Rectal smooth muscle tissue (tissue), 1 donor: ENCODE measurements at regions not wholly inside any gene's neighbourhood (a gene's known extent, or its start where the extent isn't known, plus 50 kb on each side); places are given as distances from the start of the nearest gene placed in this dataset.
A peak's percentile ranks its signal among the peaks of the same experiment; 100 is the strongest.

Experiments used
- H3K27ac ChIP-seq: one replicate; pipeline ENCODE4 v1.7.0; 2013; ENCODE audit warnings: low read depth, low read length, inconsistent platforms
- H3K27me3 ChIP-seq: one replicate; pipeline ENCODE4 v1.7.0; 2013; ENCODE audit warnings: low read length; ENCODE audit not compliant: control insufficient read depth, insufficient read depth
- H3K36me3 ChIP-seq: one replicate; pipeline ENCODE4 v1.7.0; 2013; ENCODE audit warnings: low read length; ENCODE audit not compliant: control insufficient read depth, insufficient read depth
- H3K4me1 ChIP-seq: one replicate; pipeline ENCODE4 v1.7.0; 2013; ENCODE audit warnings: low read length; ENCODE audit not compliant: control insufficient read depth, insufficient read depth
- H3K4me3 ChIP-seq: one replicate; pipeline ENCODE4 v1.7.0; 2013; ENCODE audit warnings: low read length
- H3K9ac ChIP-seq: one replicate; pipeline ENCODE4 v1.7.0; 2013; ENCODE audit warnings: low read length

DNA sequence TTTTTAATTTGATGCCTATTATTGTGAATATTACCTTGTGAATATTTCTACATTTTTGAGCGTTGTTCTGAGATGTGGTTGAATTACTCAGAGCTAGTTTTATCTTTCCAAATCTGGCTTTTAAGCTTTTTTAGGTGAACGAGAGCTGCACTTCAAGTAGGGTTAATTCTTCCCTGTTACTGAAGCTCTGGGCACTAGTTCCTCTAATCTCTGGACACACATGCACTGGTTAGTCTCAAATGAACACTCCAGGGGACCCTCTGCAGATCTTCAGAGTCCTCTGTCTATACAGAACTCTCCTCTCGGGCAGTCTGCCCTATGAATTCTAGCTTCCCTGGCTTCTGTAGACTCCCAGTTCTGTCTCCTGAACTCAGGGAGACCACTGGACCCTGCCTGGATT, 237.5 kb upstream of the TBC1D5 start:
- Histone ChIP-seq H3K27me3 (no peaks in the 10 kb centered on the region), H3K4me3 (no peak overlapping the region), H3K36me3 (no peaks in the 10 kb centered on the region), H3K27ac (peak overlapping the region; percentile 27), H3K9ac (no peak overlapping the region), H3K4me1 (peaks cover 2% of the 10 kb centered on the region)

DNA sequence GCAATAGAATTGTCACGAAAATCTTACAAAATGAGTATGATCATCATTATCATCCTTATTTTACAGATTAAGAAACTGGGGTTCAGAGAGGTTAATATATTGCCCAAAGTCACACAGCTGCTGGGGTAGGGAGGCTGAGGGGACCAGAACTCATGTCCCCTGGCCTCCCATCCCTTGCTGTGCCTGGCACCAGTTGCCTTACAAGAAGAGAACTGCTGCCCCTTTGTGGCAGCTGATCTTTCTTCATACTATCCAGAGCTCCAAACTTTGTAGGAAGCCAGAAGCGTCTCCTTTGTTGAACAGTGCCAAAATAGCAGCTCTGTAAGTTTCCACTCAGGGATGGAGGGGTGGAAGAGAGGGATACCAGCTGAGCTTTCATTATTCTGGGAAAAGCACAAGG, 236.8 kb upstream of the TBC1D5 start:
- no peak overlapping the region for H3K4me3 ChIP-seq
- H3K4me1 ChIP-seq, result peaks cover 2% of the 10 kb centered on the region
- no peak overlapping the region for H3K9ac ChIP-seq
- H3K27ac ChIP-seq, result no peak overlapping the region
- H3K36me3 ChIP-seq, result no peaks in the 10 kb centered on the region
- no peaks in the 10 kb centered on the region for H3K27me3 ChIP-seq

DNA sequence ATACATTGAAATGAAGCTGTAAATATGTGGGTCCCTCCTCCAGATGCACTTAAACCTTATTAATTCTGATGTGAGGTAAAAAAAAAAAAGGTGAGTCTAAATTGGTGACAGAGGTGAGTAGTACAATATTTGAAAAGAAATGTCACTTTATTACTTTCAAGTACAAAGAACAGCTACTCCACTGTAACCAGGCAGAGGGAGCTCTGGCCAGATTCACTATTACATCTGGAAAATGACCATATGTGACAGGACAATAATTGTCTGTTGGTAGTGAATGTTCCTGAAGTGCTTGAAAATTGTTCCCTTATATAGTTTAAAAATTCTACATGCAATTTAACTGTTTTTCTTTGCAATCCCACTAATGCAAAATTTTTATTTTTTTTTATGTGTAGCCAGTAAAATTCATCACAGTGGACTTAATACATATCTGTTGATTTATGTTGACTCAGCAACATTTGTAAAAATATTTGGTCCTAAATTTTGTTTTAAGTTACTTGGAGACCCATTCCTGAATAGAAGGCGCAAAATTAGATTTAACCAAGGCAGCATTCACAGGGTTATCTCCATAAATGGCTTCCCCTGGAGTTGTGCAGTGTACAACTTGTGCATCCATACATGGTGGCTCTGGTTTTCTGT, 231.9 kb upstream of the TBC1D5 start:
- Histone ChIP-seq H3K4me1 (no peaks in the 10 kb centered on the region), H3K36me3 (no peaks in the 10 kb centered on the region), H3K27ac (no peak overlapping the region), H3K27me3 (no peaks in the 10 kb centered on the region), H3K4me3 (no peak overlapping the region), H3K9ac (no peak overlapping the region)

DNA sequence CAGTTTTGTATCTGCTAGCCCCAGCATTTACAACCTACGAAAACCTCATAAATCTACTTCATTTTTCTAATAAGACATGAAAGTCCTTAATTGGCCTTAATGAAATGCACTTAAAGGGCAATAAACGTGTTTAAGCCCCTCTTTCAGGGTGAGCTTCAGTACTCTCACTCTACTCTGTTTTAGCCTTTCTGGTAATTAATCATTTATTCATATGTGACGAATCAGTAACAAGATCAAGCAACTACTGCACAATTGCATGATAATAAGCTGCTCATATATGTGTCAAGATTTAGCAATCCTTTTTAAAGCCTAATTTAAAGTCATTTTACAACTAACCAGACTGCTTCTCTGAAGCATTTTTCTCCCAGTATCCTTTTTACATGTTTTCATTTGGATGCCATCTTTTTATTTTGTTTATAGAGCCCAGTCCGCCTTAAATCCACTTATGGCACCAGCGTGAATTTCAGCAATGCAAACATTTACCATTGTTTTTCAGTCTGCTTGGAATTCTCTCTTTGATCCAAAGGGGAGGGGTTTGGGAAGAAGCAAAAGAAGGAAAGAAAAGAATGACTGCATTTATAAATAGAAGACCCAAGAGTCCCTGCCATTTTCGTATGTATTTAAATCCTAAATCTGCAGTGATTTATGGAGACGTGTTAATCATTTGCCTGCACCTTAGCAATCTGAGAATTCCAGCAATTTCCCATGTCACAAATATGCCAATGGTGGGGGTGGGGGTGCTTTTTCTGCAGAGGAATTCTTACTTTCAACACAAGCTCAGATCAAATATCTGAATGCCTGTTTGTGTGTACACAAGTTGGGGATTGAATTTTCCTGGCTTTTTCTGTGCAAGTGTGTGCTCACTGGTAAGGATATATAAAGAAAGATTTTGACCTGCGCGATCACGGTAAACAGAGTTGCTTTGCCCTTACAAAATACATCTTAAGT, 230.8 kb upstream of the TBC1D5 start:
- H3K4me3 ChIP-seq, result no peak overlapping the region
- H3K27ac ChIP-seq, result no peak overlapping the region
- H3K9ac ChIP-seq, result no peak overlapping the region
- H3K27me3 ChIP-seq, result no peaks in the 10 kb centered on the region
- no peaks in the 10 kb centered on the region for H3K4me1 ChIP-seq
- no peaks in the 10 kb centered on the region for H3K36me3 ChIP-seq

DNA sequence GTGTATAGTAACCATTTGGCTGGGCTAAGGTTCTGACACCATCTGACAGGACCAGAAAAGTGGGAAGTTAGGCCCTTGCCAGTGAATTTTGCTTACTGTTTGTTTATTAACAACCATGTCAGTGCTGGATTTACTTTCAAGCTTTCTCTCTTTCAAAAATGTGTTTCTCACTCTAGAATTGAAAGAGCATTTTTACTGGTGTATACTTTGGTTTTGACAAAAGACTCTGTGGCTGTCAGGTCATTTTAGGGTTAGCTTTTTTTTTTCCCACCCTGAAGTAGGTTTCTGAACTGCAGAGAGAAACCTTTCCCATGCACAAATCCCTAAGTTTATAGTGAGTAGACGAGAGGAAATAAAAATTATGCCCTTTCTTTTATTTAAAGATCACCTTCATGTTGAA, 230.0 kb upstream of the TBC1D5 start:
- no peaks in the 10 kb centered on the region for H3K27me3 ChIP-seq
- no peak overlapping the region for H3K9ac ChIP-seq
- H3K4me1 ChIP-seq, result no peaks in the 10 kb centered on the region
- no peak overlapping the region for H3K4me3 ChIP-seq
- no peak overlapping the region for H3K27ac ChIP-seq
- H3K36me3 ChIP-seq, result no peaks in the 10 kb centered on the region

DNA sequence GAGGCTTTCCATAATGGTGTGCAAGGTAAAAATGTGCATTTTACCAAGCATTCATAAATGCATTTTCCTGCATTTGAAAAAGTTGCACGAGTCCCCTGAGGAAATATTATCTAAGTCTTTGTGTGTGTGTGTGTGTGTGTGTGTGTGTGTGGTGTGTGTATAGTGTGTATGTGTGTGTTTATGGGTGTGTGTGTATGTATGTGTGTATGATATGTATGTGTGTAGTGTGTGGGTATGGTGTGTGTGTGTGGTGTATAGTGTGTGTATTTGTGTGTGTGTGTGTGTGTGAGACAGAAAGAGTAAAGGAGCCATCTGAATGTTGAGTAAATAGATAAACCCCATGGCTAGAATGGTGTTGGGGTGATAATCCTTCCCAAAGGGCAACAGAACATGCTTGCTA, 229.6 kb upstream of the TBC1D5 start:
- Histone ChIP-seq H3K36me3 (no peaks in the 10 kb centered on the region), H3K27ac (no peak overlapping the region)

DNA sequence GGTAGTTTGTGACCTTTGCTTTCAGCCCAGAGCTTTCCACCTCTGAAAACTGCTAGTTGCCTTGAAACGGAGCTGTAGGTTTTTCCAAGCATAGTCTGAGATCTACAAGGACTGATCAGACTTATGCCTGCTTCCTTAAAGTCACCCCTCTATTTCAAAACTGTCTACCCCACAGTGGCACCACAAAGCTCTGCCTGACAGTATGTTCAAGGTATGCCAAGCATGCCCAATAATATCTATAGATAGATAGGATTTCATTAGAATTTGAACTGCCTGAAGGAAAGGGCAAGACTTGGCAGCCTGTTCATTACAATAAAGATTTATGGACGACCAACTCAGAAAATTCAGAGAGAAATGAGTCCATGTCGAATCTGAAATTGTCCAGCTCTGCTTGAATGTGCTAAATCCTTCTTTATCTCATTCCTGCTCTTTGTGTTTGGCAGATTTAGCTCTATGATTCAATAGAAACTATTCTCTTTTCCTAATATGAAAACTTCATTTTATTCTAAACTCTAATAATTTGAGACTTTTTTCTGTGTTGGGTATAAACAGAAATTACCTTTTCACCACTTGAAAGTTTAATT, 227.6 kb upstream of the TBC1D5 start:
- Histone ChIP-seq H3K9ac (no peak overlapping the region), H3K4me1 (no peaks in the 10 kb centered on the region), H3K27me3 (no peaks in the 10 kb centered on the region), H3K4me3 (no peak overlapping the region), H3K27ac (no peak overlapping the region), H3K36me3 (no peaks in the 10 kb centered on the region)

More for the DNA sequence above, 229.6 kb upstream of the TBC1D5 start:
- no peak overlapping the region for H3K9ac ChIP-seq
- H3K4me1 ChIP-seq, result no peaks in the 10 kb centered on the region
- H3K4me3 ChIP-seq, result no peak overlapping the region
- H3K27me3 ChIP-seq, result no peaks in the 10 kb centered on the region

DNA sequence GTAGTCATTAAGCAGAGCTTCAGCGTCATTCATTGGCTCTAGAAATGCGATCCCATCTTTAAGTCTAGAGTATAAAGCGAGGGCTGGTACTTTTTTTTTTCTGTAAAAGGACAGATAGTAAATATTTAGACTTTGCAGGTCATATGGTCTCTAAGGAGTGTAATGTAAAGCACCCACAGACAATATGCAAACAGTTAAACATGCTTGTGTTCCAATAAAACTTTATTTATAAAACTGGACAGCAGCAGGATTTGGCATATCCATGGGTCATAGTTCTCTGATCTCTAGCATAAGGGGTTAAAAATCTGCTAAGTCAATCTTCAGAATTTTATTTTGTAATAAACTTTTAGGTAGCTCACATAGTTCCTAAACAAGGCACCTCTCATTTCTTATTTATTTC, 226.8 kb upstream of the TBC1D5 start:
- Histone ChIP-seq H3K27ac (no peak overlapping the region), H3K27me3 (no peaks in the 10 kb centered on the region), H3K9ac (no peak overlapping the region), H3K4me3 (no peak overlapping the region), H3K4me1 (no peaks in the 10 kb centered on the region), H3K36me3 (no peaks in the 10 kb centered on the region)

DNA sequence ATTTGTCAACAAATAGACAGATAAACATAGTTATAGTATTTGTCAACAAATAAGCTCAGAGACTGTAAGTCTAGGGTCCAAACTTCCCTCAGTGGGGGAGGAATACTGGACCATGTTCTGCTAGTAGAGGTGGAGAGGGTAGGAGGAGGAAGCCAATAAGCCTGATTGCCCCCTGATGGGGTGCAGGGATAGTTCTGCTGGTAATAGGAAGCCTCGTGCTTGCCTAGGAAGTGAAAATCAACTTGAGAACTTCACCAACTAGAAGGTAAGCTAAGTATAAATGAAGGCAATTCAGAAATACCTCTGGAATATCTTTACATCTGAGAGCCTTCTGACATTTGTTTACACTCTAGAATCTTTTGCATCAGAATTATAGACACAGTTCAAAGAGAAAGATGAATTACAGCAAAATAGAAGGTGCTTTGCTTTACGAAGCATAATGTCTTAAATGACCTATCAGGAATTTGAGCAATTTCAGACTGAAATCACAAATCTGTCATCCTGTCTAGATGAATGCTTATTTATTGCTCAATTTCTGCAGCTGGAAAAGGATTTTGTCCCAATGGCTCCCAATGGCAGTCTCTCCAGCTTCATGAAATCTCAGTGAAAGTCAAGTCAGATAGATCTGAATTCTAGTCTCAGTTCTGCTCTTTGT, 225.6 kb upstream of the TBC1D5 start:
- H3K9ac ChIP-seq, result no peak overlapping the region
- no peaks in the 10 kb centered on the region for H3K27me3 ChIP-seq
- H3K4me1 ChIP-seq, result no peaks in the 10 kb centered on the region
- H3K4me3 ChIP-seq, result no peak overlapping the region
- no peaks in the 10 kb centered on the region for H3K36me3 ChIP-seq
- H3K27ac ChIP-seq, result no peak overlapping the region

DNA sequence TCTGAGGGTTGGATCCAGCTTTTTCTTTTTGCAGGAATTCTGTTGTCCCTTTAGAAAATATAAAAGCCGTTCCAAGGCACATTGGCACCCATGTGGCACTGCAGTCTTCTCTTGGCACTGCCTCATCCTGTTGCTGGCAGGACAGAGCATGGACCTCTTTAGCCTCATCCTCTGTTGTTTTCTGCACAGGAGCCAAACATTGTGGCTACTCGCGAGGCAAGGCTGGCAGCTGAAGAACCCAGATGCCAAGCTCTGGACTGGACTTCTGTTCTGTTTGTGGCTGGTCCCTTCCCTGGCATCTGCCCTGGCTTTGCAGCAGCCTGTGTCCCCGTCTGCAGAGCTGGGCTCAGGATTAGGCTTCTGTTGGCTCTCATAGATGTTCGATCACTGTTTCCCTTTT, 224.7 kb upstream of the TBC1D5 start:
- Histone ChIP-seq H3K4me1 (no peaks in the 10 kb centered on the region), H3K36me3 (no peaks in the 10 kb centered on the region), H3K27me3 (no peaks in the 10 kb centered on the region), H3K4me3 (no peak overlapping the region), H3K27ac (no peak overlapping the region), H3K9ac (no peak overlapping the region)

DNA sequence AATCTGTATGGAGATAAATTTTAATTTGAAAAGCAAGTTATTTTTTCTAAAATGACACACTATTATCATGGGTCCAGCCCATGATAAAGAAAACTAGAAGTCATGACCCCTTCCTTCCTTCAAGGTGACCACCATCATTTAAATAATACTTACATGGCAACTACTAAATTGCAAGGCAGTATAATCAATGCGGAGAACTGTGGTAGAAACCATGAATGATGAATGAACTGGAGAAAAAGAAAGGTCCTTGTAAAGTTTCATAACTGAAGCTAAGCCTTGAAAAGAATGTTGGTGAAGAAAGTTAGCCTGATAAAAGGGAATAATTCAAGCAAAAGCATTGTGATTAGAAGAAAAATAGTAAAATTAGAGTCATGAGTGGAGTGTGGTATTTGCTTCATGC, 222.9 kb upstream of the TBC1D5 start:
- Histone ChIP-seq H3K36me3 (no peaks in the 10 kb centered on the region), H3K4me1 (no peaks in the 10 kb centered on the region), H3K27me3 (no peaks in the 10 kb centered on the region), H3K4me3 (no peak overlapping the region), H3K9ac (no peak overlapping the region), H3K27ac (no peak overlapping the region)

DNA sequence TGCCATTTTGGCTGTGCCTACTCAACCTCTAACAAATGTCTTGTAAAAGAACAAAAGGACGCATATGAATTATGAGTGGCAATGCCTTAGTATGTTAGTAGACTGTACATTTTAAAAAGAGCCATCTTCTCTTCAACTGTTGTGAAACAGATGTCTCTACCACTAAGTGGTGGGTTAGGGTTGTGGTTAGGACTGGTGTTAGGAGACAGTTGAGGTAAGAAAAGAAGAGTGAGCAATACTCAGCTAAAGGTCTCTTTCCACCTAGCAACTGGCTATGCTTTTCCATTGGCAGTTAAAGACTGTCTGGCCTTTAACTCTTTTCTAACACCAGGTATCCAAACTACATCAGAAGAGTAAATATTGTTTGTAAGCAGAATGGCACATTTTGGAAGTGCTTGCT, 221.7 kb upstream of the TBC1D5 start:
- Histone ChIP-seq H3K27me3 (no peaks in the 10 kb centered on the region), H3K9ac (no peak overlapping the region), H3K27ac (no peak overlapping the region), H3K4me3 (no peak overlapping the region), H3K36me3 (no peaks in the 10 kb centered on the region), H3K4me1 (no peaks in the 10 kb centered on the region)
